ENCODE measurements at regions not wholly inside any gene's neighbourhood (a gene's known extent, or its start where the extent isn't known, plus 50 kb on each side); places are given as distances from the start of the nearest gene placed in this dataset.

DNA sequence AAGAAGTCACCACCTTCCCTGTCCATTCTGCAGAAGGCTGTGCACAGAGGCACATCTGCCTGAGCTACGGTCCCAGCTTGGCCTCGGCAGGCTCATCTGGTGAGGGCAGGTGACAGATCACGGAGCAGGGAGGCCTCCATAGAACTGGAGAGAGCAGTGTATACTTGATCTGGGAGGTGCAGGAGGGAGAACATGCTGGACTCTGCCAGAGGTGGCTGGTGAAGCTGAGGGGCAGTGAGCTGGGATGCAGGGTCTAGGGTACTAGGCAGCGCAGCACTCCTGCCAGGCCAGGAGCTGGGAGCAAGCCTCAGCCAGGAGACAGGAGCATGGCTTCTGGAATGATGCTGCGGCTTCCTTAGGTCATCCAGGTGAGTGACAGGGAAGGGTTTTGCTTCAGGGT, 553.0 kb downstream of the TCERG1L start:
- no peak for DNase-seq

DNA sequence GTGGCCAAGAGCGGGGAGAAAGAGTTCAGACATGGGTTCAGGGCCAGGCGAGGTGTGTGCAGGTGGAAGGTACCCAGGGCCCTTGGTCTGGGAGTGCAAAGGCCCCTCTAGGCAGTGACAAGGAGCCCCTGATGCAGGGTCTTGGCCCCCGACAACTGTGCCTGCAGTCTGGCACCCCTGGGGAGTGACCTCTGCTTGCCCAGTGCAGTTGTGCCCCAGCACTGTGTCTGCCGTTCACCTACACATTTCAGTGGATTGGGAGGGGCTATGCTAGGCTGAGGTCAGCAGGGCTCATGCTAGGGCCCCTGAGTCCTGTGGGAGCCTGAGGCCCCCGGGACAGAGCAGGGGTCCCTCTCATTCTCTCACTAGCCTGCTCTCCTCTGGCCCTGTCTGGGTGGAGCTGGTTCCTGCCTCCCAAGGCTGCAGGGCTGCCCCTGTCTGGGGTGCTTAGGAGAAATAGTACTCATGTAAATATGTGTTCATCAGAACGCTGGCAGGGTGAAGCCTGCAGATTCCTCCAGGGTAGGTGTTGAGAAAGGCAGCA, 550.4 kb downstream of the TCERG1L start:
- no peak for DNase-seq

DNA sequence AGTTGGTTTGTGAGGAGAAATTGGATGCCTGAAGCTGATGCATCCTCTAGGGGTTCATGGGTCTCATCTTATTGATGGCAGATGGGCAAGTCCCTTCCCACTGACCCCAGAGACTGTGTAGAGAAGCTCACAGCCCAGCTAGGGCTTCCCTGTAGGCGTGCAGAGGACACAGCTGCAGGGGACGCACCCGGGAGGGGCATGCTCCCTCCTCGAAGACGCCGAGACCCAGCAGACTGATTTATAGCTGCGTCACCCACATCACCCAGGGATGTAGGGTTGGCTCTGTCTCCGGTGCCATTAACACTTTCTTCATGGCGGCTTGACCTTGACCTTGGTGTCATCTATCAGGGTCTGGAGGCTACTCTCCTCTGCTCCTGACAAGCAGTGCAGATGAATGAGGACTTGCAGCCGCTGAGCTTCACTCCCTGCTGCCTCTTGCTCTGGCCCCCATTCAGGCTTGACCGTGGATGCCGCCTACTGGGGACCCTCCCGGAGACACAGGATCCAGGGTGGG, 549.7 kb downstream of the TCERG1L start:
- DNase-seq: no peak

DNA sequence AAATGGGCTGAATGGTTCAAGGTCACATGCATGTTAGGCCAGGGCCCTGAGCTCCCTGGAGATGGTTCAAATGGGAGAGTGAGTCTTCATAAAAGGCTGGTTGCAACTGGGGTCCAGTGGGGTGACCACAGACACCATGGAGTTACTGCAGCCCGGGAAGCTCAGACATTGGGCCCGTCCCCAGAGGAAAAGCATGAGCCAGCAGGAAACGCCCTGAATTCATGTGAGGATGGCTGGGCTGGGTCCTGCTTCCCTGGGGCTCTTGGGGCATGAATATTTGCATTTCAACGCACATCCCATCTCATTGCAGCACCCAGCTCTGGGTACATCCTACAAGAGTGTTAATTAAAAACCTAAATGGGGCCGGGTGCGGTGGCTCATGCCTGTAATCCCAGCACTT, 549.0 kb downstream of the TCERG1L start:
- DNase-seq: no peak

DNA sequence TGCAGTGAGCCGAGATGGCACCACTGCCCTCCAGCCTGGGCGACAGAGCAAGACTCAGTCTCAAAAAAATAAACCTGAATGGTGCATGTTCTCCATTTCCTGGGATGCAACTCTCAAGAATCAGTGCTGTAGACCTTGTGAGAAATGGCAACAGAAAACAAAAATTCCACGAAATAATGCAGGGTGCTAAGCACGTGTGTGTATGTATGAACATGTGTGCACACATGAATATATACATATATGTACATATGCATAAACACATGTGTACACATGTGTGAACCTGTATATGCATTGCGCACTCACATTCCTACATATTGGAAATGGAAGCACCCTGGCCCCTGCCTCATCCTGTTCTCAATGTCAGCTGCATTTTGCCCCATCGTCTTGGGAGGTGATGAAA, 548.5 kb downstream of the TCERG1L start:
- DNase-seq: no peak

DNA sequence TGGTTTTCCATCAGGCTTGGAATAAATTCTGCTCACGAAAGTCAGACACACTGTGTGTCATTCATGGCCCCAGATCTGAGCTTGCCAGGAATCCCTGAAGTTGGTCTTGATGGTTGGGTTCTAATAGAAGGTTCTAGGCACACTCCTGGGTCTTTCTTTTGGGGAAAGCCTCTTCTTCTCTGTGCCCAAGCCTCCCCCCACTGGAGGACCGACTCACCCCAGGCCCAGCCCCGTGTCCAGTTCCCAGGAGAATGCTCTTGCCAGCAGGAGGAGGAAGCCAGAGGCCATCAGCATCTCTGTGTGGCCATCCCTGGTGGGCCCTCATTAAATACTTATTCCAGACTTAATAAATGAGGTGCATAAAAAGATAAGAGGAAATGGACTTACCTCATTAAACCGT, 548.0 kb downstream of the TCERG1L start:
- no peak for DNase-seq

- DNase-seq: no peak
Observed at GRCh38 chr10:130764651-130765050, 546.9 kb downstream of the TCERG1L start.

- DNase-seq: no peak
Observed at GRCh38 chr10:130766071-130766470, 545.5 kb downstream of the TCERG1L start.

GRCh38 chr10:130767116-130767730, 544.3 kb downstream of the TCERG1L start:
- no peak for DNase-seq

DNA sequence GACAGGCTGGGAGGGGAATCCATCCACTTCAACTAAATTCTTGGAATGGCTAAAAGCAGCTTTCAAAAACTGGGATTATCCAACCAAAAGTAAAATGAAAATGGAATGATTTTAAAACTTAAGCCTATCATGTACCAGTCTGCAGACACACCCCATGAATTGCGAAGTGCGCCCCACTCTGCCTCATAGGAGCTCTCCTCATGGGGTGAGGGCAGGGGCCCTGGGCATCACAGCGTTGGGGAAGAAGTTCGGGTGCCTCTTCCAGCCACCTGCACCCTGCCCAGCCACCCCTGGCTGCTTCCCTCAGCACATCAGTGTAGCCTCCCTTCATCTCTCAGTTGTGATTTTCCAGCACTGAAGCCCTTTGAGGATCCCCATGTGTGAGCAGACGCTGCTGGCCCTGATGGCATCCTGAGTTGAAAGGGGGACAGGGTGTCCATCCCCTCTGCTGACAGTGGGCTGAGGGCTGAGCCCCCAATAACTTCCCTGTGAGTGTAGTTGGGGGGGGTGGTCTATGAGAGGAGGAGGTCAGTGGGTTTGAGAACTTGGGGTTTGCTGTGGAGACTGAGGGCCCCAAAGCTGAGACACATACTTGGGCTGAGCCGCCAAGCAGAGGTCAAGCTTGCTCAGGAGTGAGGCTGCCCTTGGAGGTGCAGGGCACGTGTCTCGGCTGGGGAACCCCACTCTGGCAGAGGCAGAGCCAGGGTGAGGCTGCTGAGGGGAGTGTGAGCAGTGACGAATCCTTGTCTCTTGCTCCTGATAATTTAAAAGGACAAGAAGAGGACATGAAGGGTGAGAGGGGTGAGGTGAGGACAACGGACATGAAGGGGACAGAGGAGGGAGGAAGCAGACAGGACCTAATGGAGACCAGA, 542.1 kb downstream of the TCERG1L start:
- DNase-seq: no peak

- DNase-seq: no peak
Observed at GRCh38 chr10:130770018-130770630, 541.4 kb downstream of the TCERG1L start.

- DNase-seq: no peak
Observed at GRCh38 chr10:130771491-130771946, 540.0 kb downstream of the TCERG1L start.

DNA sequence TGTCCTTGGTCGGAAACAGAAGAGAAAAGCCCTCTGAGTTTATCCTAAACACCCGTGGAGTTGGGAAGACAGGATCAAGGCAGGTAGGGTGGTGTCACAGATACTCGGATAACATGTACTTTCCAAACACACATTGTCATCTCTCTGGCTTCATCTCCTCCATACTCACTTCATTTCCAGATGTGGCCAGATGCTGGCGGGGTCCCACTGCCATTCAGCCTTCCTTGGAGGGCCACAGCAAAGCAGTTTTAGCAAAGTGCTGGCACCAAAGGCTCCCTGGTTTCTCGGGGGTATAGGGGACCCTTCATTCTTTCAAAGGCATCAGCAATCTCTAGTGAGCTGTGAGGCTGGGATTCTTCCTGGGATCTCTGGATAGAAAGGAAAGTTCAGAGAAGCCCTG, 539.5 kb downstream of the TCERG1L start:
- no peak for DNase-seq

DNA sequence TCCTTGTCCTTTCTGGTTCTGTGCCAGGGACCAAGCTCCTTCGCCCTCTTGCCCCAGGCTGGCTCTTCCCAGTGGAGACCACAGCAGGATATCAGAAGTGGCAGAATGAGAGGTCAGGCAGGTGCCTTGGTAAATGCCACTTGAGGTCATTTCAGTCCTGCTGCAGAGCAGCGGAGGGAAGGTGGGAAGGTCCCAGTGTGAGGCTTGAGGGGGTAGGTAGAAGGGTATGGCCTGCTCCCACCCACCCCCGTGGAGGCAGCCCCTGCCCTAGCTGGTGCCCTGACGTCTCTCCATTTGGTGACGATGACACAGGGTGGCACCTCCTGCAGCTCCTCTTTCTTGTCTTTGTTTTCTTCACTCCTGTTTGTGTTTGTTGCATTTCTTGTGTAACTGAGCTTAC, 538.8 kb downstream of the TCERG1L start:
- DNase-seq: no peak

DNA sequence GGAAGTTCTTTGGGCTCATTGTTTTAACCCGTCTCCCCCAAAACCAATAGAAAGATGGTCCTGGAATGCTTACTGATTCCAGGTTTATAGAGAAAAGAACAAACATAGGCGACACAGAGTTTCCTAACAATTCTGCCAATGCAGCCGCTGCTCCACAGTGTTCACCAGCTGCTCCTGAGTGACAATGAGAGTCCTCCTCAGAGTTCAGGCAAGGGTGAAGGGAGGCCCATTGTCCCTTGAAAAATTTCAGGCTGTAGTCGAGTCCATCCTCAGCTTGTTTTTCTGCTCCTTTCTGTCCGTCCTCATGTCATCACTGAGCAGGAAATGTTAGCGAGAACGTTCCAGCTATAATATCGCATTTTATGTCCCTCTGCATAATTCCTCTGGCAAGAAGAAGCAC, 537.6 kb downstream of the TCERG1L start:
- no peak for DNase-seq

GRCh38 chr10:130774871-130775270, 536.6 kb downstream of the TCERG1L start:
- no peak for DNase-seq

DNA sequence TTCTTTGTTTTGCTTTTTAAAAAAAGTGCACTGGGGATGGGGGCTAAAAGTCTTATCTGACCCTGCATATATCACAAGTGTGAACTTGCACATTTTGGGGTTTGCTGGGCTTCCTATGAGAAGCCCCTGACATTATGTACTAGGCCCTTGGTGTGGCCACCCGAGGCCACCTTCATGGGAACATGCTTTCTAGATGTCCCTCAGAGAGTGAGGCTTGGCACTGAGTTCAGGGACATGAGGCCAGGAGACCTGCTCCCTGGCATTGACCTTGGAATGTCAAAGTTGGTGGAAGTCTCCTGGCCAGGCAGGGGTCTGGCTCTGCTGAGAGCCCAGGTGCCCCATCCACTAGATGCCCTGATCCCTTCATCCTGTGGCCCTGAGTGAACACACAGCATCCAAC, 536.2 kb downstream of the TCERG1L start:
- DNase-seq: no peak

GRCh38 chr10:130776724-130777123, 534.8 kb downstream of the TCERG1L start:
- DNase-seq: no peak

DNA sequence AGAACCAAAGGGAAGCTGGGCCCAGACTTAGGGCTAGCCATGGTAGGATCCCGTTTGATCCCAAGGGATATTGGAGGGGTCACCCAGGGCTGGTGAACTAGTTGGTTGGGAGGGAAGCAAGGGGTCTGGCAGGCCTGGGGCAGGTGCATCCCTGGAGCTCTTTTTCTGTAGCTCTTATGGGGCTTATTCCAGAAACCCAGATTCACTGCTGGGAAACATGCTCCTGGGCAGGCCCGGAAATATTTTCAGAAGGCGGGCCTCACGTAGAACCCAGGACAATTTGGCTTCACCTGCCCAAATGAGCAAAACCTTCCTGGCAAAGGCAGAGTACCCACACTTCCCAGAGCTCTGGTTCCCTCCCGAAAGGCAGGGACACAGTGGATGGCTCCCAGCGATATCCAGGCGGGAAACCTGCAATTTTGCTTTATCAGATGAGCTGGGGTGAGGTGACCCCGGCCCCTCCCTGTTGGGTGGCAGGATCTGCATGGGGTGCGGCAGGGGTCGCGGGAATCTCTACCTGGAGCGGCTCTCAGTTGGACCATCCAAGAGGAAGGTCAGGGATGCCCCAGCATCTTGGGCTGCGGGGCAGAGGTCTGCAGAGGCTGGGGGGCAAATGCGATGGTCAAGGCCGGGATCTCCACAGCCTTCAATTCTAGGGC, 533.9 kb downstream of the TCERG1L start:
- no peak for DNase-seq

GRCh38 chr10:130778166-130778545, 533.4 kb downstream of the TCERG1L start:
- no peak for DNase-seq

DNA sequence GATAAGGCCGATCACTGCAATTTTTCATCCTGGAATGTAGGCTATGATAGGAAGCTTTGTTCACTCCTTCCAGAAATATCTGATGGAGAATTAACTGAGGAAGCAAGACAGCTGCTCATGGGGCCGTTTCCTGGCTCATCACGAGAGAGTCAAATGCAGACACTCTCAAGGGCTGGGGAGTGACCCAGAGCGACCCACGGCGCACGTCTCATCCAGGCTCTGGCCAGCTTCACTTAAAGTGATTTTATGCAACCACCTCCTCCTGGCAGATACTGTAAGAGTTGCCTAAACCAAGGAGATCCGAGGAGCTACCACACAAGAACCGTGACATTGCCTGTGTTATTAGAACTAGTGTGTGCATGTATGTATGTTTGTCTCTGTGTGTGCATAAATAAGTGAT, 530.8 kb downstream of the TCERG1L start:
- no peak for DNase-seq

DNA sequence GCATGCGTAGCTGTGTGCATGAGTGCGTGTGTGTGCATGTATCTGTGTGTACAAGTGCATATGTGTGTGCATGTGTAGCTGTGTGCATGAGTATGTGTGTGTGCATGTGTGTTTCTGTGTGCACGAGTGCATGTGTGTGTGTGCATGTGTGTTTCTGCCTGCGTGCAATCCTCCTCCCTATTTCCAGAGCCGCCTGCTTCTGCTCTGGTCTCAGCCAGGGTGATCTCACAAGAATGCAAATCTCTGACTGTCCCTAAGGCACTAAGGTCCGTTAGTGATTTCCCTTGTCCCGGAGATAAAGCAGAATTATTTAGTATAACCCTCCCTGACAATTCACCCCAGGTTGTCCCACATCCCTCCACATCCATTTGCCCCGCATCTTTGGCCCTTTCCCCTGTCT, 530.3 kb downstream of the TCERG1L start:
- no peak for DNase-seq

DNA sequence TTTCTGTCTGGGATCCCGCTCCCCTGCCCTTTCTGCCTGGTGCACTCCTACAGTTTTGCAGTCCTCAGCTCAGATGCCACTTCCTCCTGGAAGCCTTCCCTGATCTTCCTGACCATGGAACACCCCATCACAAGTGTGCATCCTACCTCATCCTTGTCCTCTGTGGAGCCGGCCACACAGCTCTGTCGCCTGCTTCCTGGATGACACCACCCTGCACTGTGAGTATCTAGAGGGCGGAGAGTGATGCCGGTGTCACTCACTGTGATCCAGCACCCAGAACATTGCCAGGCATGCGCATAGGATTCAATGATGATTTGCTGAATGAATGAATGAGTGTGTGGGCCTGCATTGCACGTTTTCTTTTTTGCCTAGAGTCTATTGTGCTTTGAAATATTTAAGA, 529.9 kb downstream of the TCERG1L start:
- DNase-seq: no peak

Data from CD4-positive, alpha-beta T cell treated with Interleukin-4 for 4 hours (primary cell).